ENCODE measurements at regions not wholly inside any gene's neighbourhood (a gene's known extent, or its start where the extent isn't known, plus 50 kb on each side); places are given as distances from the start of the nearest gene placed in this dataset.
A peak's percentile ranks its signal among the peaks of the same experiment; 100 is the strongest.

DNA sequence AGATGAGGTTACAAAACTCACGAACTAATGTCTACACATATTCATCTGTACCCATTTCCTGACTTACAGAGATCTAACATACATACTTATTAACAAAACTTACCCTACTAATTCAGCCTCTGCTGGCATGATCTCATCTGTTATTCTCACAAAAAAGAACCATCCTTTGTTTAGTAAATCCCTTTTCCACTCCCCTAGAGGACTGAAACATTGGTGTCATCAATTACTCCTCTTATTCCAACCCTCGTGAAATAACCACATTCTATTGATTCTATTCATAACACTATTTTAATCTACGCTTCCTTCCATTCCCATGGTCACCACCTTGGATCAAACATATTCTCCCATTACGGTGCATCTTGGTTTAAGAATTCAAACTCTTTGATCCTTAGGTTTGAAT lies 505.9 kb downstream of the SI start:
- no peak for DNase-seq (ENCODE audit: low read depth)

DNA sequence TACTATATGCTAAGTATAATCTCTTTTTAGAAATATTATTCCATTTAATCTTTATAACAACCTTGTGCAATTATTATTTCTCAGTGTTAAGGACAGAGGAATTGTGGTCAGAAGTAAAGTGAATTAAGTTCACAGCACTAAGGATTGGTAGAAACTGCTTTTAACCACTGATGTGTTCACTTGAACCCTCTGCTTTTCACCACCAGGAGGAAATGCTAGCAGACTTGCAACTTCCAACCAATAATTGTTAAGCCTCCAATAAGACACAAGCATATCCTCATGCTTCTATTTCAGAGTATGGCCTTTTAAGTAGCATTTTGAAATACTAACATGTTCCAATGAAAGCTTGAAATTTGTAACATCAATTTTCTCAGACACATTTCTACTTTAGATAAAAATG lies 527.4 kb downstream of the SI start:
- no peak for DNase-seq (ENCODE audit: low read depth)

DNA sequence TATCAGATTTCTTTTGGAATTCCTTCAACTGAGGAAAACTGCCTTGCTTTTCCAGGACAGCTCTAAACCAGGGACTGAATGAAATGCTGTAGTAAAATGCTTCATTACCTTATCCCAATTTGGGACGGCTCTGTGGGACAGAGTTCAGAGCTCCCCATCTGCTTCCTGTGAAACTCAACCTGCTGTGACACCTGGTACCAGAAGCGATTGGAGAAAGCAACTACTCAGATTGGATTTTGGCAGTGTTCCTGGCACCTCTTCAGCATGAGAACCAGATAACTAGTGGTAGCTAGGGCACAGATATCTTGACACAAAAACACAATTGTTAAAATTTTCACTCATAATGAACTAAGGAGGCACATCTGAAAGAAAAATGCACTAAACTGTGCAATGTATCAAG lies 539.1 kb downstream of the SI start:
- no peak for DNase-seq (ENCODE audit: low read depth)

DNA sequence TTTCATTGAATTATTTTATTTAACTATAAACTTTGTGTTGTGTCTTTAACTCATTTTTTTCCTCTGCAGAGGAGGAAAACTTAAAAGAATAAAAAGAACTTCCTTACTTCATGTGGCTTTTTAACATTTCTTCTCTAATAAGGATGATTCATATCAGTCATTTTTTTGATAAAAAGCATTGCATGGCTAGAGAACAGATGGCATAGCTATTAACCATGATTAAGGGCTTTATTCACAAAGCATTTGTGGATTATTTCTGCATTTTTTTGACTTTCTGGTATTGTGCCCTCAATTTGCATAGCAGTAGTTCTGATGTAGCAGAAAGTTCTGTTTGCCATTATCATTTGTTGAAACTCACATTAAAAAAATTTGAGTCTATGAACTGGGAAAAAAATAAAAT lies 540.8 kb downstream of the SI start:
- no peak for DNase-seq (ENCODE audit: low read depth)

DNA sequence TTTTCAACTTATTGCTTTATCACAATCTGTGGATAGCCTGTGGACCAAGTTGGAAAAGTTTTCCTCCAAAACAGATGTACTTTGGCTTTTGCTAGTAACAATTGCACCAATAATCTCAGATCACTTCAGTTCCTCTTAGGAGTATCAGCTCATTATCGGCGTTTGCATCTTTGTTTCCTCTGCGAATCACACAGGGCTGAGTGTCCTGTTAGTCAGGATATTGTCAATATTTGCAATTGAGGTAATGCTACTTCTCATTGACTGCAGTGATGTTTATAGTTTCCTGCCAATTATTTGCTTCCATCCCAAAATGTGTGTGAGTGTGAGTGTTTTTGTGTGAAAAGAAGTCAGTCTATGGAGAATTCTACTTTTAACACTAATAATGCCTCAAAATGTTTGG lies 545.0 kb downstream of the SI start:
- DNase-seq (ENCODE audit: low read depth): no peak

DNA sequence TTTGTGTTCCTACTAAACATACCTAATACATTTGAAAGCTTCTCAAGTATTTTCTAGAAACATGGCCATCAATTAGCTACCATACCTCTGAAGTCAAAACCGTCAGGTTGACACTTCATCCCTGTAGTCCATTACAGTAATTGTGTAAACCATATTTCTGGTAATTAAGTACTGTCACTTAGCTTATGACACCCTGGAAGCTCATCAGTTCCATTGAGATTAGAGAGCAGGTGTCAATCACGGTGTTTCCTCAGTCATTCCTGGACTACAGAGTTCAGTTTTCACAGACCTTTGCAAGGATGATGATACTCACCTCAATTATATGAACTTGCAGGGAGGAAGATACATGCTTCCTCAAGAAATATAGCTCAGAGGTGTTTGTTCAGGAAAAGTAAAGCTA lies 552.0 kb downstream of the SI start:
- no peak for DNase-seq (ENCODE audit: low read depth)

DNA sequence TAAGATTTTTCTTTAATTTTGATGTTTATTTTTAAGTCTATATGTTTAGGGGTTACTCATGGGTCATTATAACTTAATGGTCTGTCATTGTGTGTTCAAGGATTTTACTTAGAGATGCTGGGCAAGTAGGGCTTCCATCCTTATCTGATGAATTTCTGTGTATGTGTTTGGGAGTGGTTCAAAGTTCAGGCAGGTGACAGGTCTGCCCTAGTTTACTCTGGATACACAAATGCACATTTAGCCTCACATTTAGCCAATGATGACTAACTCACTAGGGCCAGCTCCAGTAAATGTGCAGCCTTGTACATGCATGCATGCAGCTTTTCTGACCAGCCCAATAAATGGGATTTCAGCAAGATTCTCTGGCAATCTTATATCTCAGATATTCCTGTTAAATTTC lies 554.1 kb downstream of the SI start:
- DNase-seq (ENCODE audit: low read depth): no peak

DNA sequence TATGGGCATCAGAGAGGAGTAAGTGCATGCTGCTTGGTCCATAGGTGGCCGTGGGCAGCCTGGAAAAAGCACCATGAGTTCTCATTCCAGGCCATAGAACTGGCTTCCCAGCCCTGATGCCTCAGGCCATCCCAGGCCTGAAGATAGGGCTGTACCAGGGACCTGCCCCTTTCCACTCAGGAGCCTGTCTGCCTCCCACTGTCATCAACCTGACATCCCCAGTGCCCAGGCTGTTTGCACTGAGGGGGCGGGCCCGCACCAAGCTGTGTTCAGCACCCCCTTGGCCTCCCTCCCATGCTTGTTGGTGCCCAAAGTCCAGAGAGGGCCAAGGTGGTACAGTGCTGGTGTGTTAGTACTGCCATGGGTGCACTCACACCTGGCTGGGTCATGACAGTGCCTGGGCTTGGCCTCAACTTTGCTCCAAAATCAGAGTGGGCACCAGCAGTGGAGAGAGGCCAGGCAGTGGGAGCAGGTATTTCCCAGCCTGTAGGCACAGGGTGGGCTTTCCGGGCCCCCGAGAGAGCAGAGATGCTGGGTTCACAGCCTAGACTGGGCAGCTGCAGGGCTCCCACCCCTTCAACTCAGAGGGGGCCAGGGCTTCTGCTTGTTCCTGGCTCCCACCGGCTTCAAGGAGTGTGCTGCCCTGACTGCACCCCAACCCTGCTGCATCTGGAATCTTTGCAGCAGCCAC lies 556.1 kb downstream of the SI start:
- no peak for DNase-seq (ENCODE audit: low read depth)

DNA sequence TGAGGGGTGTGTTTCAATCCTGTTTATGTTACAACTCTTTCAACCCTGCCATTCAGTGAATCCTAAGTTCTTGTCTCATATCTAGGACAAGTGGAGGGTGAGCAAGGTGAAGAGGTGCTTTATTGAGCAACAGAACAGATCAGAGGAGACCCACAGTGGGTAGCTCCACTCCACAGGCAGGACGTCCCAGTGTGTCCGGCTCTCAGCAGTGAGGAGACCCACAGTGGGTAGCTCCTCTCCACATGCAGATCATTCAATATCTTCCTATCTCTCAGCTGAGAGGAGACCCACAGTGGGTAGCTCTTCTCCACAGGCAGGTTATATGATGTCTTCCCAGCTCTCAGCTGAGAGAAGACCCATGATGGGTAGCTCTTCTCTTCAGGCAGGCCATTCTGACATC lies 556.7 kb downstream of the SI start:
- DNase-seq (ENCODE audit: low read depth): no peak

DNA sequence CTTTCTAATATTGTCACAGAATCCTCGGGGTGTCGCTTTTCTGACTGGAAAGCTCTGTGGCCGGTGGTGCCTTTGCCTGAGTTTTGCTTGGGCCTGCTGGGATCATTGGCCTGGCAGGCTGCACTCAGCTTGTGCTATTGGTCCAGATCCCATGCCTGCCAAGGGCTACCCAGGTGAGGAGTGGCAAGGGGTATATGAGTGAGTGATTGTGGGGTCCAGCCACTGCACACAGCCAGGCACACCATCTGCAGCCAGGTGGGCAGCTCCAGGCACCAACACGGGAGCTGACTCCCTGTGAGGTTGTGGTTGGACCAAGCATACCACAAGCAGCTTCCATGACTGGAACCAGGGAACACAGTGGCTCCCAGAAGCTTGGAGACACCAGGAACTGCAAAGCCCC lies 557.2 kb downstream of the SI start:
- DNase-seq (ENCODE audit: low read depth): no peak

DNA sequence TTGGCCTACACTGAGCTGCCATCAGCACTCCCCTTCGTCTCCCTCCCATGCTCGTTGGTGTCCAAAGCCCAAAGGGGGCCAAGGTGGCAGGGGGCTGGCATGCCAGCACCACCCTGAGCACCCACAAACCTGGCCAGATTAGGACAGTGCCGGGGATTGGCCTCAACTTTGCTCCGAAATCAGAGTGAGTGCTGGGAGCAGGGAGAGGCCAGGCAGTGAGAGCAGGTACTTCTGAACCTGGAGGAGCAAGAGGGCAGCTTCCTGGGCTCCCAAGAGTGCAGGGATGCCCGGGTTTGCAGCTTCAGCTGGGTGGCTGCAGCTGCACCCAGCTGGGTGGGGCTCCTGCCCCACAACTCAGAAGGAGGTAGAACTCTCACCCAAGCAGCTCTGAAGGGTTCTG lies 563.0 kb downstream of the SI start:
- DNase-seq (ENCODE audit: low read depth): no peak

DNA sequence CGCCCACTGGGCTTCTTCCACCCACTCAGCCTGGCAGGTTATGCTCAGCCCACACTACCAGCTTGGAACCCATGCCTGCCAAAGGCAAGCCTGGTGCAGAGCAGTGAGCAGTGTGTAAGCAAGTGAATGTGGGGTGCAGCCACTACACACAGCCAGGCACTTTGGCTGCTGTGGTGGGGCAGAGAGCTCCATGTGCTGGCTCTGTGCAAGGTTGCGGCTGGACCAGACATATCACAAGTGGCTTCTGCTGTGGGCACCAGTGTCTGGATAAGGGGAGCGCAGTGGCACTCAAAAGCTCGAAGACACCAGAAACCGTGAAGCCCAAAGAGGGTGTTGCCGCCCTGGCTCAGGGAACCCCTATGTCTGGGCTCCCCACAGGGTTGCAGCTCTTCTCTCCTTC lies 563.7 kb downstream of the SI start:
- no peak for DNase-seq (ENCODE audit: low read depth)

DNA sequence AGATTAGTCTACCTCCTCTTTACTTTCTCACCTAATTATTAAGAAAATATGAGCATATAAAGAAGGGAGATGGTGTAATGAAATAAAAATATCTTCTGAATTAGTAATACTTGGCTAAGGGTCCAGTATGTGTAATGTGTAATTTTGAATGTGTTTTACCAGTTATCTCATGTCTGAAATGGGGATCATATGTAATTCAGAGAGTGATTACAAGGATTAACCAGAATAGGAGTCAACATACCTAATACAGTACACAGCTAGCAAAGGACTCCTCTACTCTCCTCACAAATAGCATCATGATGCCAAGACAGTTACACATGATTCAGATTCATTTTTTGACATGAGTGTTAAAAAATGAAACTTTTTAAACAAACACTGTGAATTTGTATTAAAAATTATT lies 570.4 kb downstream of the SI start:
- DNase-seq (ENCODE audit: low read depth): no peak

DNA sequence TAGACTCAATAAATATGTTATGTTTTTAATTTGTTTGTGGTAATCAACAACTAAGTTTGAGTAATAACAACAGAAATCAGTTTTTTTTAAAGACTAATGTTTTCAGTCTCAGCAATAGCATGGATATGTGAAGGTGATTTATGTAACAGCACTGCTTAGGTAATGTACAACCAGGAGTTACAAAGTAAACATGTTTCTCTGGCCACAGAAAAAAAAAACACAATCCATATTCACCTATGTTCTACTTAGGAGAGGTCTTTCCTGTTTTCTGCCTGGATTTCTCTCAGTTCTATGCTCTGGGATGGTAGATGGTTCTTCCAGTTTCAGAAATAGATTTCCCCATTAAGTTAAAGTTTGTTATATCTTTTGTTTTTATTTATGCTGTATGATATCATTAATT lies 579.4 kb downstream of the SI start:
- no peak for DNase-seq (ENCODE audit: low read depth)

DNA sequence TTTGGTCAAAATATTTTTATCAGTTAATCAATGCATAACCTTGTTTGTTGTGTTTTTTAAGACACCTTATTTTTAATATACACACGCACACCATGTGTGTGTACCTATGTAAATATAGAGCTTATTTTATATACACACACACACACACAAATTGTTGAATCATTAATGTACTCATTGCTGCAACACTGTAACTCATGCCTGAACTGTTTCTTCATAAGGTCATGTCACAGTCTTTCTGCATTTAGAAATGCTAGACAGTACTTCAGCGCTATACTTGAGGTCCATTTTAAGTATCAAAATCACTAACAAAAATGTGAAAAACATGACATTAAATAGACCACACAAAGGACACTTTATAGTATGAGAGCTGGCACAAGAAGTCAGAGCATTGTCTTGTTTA lies 589.4 kb downstream of the SI start:
- DNase-seq (ENCODE audit: low read depth): no peak

DNA sequence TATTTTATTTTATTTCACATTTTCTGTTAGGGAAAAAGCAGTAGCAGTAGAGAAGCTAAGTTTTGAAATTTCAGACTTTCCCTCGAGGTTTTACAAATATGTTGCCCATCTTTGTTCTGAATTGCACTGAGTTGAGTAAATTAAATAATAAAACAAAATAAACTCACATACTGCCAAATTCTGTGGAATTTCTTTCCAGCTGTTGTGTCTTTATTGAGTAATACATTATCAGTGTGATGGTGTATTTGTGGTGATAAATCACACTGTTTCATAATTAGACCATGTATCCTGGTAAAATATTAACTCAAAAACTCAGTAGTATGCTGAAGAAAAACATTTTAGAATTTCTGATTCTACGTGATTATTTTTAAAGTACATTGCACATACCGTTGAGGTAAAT lies 592.1 kb downstream of the SI start:
- no peak for DNase-seq (ENCODE audit: low read depth)

DNA sequence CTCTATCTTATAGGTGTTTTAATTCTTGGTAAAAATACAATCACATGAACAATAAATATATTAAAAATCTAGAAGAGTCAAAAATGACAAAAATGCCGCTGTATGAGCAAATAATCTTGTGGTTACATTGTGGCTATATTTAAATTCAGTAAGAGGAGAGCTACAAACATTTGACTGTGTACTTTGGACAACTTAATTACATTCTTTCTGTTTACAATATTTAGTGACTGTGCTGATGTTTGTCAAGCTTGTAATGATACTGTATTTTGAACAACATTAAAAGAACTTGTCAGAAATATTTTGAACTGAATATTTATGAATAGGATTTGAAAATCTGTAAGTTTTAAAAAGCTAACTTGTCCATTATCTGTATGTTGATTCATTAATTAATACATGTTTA lies 598.3 kb downstream of the SI start:
- DNase-seq (ENCODE audit: low read depth): no peak

DNA sequence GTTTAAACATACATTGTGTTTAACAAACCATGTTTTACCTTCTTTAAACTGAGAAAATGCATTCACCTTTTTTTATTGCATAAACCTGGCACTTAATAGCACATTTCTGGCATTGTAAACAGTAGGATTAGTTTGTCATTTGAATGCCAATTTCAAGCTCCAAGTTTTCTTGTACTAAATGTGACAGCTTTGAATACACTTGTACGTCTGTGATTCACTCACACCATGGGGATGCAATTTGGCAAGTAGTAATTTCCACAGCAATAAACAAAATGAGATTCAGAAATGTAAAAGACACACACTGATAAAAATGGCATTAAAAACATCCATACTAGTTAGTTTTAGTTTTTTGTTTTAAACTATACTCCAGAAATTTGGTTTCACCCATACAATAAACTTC lies 598.9 kb downstream of the SI start:
- no peak for DNase-seq (ENCODE audit: low read depth)

DNA sequence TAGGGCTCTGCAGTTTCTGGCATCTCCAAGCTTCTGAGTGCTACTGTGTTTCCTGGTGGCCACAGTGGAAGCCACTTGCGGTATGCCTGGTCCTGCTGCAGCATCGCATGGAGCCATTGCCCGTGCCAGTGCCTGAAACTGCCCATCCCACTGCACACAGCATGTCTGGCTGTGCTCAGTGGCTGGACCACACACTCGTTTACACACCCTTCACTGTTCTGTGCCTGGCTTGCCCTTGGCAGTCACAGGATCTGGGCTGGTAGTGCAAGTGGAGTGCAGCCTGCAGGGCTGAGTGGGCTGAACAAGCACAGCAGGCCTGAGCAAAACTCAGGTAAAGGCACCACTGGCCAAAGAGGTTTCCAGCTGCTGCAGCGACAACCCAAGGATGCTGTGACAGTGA lies 600.0 kb downstream of the SI start:
- no peak for DNase-seq (ENCODE audit: low read depth)

DNA sequence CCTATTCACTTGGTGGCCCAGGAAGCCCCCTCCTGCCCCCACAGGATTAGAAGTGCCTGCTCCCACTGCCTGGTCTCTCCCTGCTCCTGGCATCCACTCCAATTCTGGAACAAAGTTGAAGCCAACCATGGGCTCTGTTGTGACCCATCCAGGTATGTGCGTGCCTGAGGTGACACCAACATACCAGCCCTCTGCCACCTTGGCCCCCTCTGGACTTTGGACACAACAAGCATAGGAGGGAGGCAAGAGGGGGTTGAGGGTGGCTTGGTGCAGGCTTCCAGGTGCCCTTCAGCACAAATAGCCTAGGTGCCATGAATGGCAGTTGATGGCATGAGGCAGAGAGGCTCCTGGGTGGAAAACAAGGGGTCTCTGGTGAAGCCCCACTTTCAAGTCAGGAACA lies 600.9 kb downstream of the SI start:
- no peak for DNase-seq (ENCODE audit: low read depth)

DNA sequence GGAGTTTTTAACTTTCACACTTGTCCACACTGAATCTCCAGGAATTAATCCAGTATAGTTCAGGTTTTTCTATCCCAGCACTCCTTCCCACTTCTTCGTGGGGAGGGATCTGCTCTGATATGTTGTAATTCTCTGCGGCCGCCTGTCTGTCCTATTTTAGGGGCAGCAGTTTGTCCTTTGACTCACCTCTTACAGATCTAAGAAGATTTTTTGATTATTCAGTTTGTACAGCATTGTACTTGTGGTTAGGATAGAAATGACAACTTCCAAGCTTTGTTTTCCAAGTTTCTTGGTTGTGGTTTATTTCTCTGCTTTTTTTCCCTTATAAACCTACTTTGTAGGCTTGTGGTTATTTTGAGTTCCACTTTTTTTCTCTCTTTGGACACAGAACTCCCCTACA lies 601.7 kb downstream of the SI start:
- no peak for DNase-seq (ENCODE audit: low read depth)

DNA sequence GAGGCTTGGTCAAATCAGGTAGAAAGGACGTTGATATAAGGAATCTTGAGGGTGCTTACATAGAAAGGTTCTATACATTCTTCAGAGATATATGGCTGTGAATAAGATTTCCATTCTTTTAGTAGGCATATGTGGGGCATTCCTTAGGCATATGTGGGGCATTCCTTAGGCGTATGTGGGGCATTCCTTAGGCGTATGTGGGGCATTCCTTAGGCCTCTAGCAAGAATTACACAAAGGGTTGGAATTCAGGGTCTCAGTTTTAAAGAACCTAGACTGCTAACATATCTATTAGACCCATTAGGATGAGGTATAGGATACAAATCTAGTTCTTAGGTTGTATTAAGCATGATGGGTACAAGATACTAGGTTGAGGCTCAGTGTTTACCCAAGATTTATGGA lies 607.8 kb downstream of the SI start:
- no peak for DNase-seq (ENCODE audit: low read depth)

DNA sequence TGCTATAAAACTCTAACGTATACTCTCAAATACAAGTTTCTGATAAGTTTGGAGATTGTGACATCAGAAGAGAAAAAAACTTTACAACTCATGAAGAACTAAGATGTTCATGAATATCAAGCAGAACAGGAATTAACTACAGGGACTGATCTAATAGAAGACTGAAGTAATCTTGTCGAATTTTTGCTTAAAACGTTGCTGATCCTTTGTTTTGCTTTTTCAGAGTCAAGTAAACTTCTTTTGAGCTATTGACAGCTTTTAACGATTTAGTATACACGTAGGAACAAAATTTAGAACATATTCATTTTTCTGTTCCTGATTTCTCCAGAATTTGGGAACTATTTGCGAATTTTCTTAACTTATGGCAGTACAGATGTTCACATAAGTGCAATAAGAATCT lies 610.2 kb downstream of the SI start:
- DNase-seq (ENCODE audit: low read depth): no peak

DNA sequence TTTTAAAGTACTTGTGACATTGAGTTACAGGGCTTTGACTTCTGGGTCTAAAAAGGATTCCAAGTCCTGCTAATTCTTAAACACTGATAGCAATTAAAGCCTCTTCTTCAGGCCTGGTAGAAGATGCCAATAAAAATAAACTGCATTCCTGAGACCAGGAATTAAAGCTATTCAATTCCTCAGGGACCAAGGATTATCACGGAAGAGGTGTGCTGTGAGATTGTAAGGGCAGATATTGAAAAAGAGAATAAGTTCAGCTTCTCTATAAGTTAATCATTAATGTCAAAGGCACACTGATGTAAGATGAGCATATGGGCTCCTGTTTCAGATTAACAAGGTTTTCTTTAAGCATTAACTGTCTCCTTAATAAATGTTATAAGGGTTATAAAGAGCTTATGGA lies 611.3 kb downstream of the SI start:
- no peak for DNase-seq (ENCODE audit: low read depth)

DNA sequence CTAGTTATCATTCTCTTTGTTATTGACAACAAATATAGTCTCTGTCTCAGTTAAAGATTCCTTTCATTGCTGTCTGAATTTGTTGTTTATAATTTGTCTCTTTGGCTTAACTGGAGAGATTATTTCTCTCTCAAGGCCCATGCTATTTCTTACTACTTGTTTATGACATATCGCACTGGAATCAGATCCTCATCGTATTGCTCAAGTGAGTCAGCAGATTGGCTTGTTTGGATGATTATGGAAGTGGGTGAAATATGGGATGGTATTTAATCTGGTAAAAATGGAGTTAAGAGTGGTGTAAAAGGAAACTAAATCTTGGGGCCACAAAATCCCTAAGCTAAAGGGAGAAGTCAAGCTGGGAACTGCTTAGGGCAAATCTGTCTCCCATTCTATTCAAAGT lies 613.1 kb downstream of the SI start:
- DNase-seq (ENCODE audit: low read depth): peak; percentile 53

Data from GM04503 (cell line).